LoVo (cell line): ENCODE measurements at regions not wholly inside any gene's neighbourhood (a gene's known extent, or its start where the extent isn't known, plus 50 kb on each side); places are given as distances from the start of the nearest gene placed in this dataset.
"Not testable (repeated sequence)": the region's sequence is repeated elsewhere in the genome, so short reads cannot be mapped to it uniquely, and the experiment has no call there.

Source experiments
- DNase-seq: peaks from one replicate; pipeline ENCODE4 v3.0.0-alpha.2; 2016; ENCODE audit warnings: low spot score

GRCh38 chr3:110001905-110002304, 664.6 kb upstream of the DPPA4 start:
- DNase-seq = not testable (repeated sequence)

- no peak for DNase-seq
These were observed 669.6 kb upstream of the DPPA4 start for GRCh38 chr3:110006913-110007312.

- DNase-seq = no peak
These were observed 678.1 kb upstream of the DPPA4 start for GRCh38 chr3:110015231-110015963.

GRCh38 chr3:110016235-110016815, 679.0 kb upstream of the DPPA4 start:
- no peak for DNase-seq

GRCh38 chr3:110017304-110017703, 680.0 kb upstream of the DPPA4 start:
- no peak for DNase-seq

- no peak for DNase-seq
These were observed 684.3 kb upstream of the DPPA4 start for GRCh38 chr3:110021659-110022058.

- DNase-seq = not testable (repeated sequence)
These were observed 685.7 kb upstream of the DPPA4 start for GRCh38 chr3:110023022-110023421.

GRCh38 chr3:110026421-110026820, 689.1 kb upstream of the DPPA4 start:
- no peak for DNase-seq

- DNase-seq = no peak
These were observed 690.2 kb upstream of the DPPA4 start for GRCh38 chr3:110027446-110028080.

GRCh38 chr3:110031975-110032374, 694.6 kb upstream of the DPPA4 start:
- DNase-seq = no peak

- DNase-seq = no peak
These were observed 722.1 kb upstream of the DPPA4 start for GRCh38 chr3:110059431-110059830.

- DNase-seq = no peak
These were observed 725.4 kb upstream of the DPPA4 start for GRCh38 chr3:110062716-110063115.

- no peak for DNase-seq
These were observed 725.8 kb upstream of the DPPA4 start for GRCh38 chr3:110063178-110063577.

- no peak for DNase-seq
These were observed 728.9 kb upstream of the DPPA4 start for GRCh38 chr3:110066206-110066605.

- DNase-seq = no peak
These were observed 730.2 kb upstream of the DPPA4 start for GRCh38 chr3:110067527-110067926.

- DNase-seq = no peak
These were observed 732.4 kb upstream of the DPPA4 start for GRCh38 chr3:110069761-110070160.

GRCh38 chr3:110070161-110070916, 733.0 kb upstream of the DPPA4 start:
- DNase-seq = no peak

- no peak for DNase-seq
These were observed 736.7 kb upstream of the DPPA4 start for GRCh38 chr3:110074095-110074494.

GRCh38 chr3:110077093-110077492, 739.7 kb upstream of the DPPA4 start:
- no peak for DNase-seq

GRCh38 chr3:110093411-110093810, 756.1 kb upstream of the DPPA4 start:
- no peak for DNase-seq

GRCh38 chr3:110093812-110094401, 756.6 kb upstream of the DPPA4 start:
- no peak for DNase-seq

- DNase-seq = no peak
These were observed 762.4 kb upstream of the DPPA4 start for GRCh38 chr3:110099711-110100110.
